ENCODE measurements at regions not wholly inside any gene's neighbourhood (a gene's known extent, or its start where the extent isn't known, plus 50 kb on each side); places are given as distances from the start of the nearest gene placed in this dataset.
A peak's percentile ranks its signal among the peaks of the same experiment; 100 is the strongest.

DNA sequence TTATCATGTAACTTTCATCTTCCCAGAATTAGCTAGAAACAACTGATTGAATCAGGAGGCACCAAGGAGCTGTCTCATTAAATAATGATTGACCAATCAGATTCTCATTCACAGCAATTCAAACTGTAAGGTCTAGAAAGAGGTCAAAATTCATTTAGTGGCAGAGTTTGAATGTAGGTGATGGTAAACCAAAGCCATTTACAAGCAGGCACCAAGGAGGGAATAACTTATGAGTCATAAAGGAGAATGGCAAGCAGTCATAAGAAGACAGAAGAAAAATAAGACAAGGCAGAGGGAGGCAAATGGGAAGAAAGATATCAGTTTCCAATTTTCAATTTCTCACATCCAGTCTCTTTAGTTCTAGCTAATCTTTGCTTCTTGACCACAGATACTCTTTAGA, 52.9 kb upstream of the DEFB112 start:
- DNase-seq = no peak

DNA sequence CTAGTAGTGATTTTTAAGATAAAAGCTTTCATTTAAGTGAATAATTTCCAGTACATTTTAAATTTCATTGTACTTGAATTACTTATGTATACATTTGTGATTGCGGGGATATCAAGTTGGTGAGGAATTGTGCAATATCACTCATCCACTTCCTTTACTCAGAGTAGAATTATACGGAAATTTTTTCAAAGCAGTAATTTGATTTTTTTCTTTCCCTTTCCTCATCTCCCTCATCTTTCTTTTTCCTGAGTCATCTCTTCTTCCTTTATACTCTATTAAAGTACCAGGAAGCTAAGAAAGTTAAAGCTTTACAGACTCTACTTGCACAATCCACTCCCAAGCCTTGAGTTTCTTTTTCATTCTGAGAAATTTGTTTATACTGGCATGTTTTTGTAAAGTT, 60.9 kb upstream of the DEFB112 start:
- no peak for DNase-seq

GRCh38 chr6:50112981-50113857, 63.5 kb upstream of the DEFB112 start:
- DNase-seq = no peak

- peak; percentile 17 for DNase-seq
Observed at GRCh38 chr6:50116390-50116789, 66.7 kb upstream of the DEFB112 start.

- no peak for DNase-seq
Observed at GRCh38 chr6:50116797-50117542, 67.2 kb upstream of the DEFB112 start.

DNA sequence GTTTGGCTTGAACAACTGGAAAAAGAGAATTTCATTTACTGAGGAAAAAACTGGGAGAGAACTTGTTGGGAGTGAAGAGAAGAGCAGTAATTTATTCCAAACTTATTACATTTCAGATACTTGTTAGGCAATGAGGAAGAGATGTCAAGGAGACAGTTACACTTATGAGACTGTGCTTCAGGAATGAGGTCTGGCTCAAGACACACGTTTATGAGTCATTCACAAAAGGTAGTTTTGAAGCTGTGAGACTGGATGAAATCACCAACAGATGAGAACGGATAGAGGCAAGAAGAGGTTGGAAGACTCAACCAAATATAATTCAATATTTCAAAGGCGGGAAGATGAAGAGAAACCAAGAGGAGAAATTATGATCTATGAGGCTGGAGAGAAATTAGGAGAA, 70.6 kb upstream of the DEFB112 start:
- DNase-seq = no peak

DNA sequence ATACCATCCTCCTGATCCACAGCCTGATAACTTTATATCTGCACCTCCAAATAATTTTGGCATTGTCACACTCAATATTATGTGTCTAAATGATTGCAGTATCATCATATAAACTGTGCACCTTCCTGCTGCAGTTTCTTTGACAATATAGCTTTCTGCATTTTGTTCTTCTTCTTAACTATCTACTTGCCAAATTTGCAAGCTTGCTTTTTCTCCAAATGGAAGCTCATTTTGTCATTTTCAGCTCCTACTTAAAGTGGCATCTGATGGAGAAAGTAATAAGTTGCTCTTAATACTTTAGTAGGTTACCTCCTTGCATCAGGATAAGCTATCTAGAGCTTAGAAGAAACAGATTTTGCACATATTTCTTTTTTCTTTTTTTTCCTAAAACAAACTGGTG, 74.0 kb upstream of the DEFB112 start:
- DNase-seq = no peak

DNA sequence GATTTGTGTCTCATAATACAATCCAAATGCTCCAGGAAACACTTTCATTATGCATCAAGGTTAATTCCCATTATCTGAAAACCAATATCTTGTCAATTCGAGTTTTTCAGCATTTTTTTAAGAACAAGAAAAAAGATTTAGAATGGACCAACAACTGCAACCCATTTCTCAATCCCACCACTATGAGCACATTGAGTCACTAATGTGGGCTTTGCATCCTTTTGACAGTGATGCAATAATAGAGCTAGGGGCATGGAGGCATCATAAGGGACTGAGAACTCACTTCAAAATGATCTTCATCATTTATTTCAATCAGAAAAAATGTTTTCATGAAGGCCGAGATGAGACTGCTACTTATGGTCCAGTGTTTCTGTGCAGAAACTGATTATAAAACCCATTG, 74.8 kb upstream of the DEFB112 start:
- DNase-seq = no peak

DNA sequence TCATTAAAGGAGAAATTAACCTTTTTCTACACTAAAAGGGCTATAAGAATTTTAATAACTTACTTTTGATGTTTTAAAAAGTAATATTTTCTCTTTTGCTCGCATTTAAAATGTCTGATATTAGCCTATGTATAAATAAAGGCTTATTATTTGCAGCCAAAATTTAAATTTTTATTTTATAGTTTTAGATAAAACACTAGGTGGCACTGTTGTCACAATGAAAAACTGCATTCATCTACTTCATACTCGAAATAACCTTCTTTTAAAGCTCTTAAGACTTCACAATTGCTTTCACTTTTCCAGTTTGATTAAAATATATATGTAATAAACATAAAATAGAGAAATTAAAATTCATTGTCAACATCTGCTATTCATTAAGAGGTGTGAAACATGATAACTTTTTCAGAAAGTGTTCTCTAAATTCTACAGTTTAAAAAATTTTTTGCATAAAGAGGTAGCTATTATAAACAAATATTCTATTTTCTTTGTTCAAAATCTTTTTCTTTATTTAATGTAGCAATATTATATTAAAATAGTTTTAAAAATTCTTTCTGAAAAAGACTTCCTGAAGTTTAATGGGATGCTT, 78.8 kb upstream of the DEFB112 start:
- peak; percentile 19 for DNase-seq

GRCh38 chr6:50135968-50136367, 86.2 kb upstream of the DEFB112 start:
- DNase-seq = no peak

DNA sequence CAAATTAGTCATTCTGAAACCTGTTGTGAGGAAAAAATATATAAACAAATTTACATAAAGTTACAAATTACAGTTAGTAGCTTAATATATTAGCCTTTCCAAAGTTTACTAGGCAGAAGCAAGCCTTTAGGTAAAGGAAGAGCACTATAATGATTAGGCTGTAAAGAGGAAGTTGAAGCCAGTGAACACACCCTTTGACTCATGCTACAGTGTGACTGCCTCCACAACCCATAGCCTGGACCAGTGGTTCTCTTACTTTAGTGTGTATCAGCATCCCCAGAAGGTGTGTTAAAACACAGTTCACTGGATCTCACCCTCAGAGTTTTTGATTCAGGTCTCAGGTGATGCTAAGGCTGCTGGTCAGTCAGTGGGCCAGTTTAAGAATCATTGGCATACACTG, 91.4 kb upstream of the DEFB112 start:
- DNase-seq = no peak

- DNase-seq = no peak
Observed at GRCh38 chr6:50143011-50143719, 93.4 kb upstream of the DEFB112 start.

GRCh38 chr6:50145125-50145524, 95.4 kb upstream of the DEFB112 start:
- no peak for DNase-seq

DNA sequence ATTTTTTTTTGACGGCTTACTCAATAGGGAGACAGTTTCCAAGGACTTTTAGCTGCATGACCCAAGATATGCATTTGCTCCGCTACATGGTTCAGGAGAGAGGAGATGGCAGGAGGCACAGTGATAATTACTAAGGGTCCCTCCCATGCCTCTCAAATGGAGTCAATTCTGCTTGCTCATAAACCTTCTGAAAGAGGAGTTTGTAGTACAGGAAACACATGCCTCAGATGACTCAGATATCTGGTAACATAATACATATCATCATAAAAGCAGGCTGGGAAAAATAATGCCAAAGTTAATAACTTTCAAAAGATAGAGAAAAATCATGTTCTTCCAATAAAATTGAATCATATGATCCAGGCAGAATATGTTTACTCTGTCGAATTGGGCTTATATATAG, 97.6 kb upstream of the DEFB112 start:
- DNase-seq = no peak

- DNase-seq = no peak
Observed at GRCh38 chr6:50180646-50181045, 130.9 kb upstream of the DEFB112 start.

DNA sequence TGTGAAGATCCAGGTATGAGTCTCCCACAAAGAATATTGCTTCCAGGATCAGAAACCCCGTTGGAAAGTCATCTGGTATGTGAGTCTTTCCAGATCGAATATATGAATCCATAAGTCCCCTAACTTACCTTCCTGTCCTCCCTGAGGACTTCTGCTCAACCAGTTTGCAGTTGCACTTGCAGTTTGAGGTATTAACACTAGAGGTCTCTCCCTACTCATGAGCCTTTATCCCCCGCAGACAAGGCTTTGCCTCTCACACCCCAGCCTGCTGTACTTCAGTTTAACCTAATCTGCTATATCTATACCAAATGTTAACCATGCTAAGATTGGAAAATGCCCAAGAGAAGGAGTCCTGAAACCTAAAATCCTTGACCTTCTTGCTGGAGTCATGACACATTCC, 135.3 kb upstream of the DEFB112 start:
- DNase-seq = no peak

- no peak for DNase-seq
Observed at GRCh38 chr6:50187351-50187921, 137.7 kb upstream of the DEFB112 start.

- no peak for DNase-seq
Observed at GRCh38 chr6:50198245-50198644, 148.5 kb upstream of the DEFB112 start.

DNA sequence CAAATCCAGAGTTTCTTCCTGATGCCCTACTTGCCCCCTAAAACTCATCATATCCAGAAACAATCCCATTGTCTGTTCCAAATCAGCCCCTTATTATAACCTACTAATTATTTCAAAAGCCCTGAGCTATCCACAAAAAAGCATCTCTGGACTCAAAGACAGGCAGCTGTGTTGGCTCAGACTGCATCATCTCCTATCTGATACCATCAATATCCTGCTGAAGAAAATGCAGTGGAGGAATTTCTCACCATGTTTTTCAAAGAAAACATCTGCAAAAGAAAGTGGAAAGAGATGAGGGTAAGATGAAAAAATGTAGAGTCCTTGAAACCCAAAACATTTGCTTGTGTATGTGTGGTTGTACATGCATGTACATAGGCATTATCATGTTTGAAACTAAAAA, 153.0 kb upstream of the DEFB112 start:
- no peak for DNase-seq

DNA sequence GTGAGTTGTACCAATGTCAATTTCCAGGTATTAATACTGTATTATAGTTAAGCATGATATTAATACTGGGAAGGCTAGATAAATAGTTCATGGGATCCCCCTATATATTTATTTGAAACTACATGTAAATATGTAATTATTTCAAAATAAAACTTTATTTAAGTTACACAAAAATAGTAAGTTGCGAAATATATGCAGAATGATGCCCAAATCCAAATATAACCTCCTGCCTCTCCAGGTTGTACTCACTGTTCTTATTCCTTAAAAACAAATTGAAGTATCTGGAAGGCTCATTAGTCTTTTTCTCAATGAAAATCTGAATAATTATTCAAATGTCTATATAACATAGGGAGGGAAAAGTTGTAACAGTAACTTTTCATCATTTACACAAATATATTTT, 161.9 kb upstream of the DEFB112 start:
- DNase-seq = no peak

DNA sequence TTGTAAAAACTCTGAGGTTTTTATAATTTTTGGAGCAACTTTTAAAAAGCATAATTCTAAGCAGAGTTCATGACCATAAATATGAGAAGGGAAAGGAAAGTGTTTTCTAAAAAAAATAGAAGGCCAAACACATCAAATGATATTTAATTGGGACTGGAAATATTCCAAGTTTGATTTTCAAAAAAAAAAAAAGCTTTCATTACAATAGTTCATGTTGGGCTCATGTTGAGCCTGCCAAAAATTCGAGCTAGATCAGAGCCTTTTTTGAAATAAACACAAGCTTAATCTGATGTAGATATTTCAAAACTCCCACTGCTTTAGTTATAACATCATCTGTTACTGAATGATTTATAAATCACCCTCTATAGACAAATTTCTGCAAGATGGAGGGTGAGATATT, 163.4 kb upstream of the DEFB112 start:
- no peak for DNase-seq

DNA sequence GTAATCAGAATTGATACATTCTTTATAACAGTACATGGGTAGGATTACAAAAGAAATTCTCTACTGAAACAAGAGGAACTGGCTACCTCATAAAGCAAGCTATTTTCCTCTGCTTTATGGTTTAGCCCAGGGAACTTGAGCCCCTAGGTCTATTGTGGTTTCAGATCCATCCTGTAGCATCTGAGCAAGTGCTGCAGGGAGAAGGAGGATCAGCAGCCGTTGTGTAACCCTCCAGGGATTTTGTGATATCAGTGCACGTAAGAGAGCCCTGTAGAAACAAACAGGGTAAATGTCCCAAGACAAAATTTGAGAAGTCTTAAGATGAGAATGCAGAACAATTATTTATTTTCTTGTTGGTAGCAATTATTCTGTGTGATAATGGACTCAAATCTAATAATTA, 165.2 kb upstream of the DEFB112 start:
- DNase-seq = no peak

GRCh38 chr6:50217841-50218240, 168.1 kb upstream of the DEFB112 start:
- DNase-seq = no peak
